Endothelial cell of umbilical vein (primary cell): ENCODE measurements at regions not wholly inside any gene's neighbourhood (a gene's known extent, or its start where the extent isn't known, plus 50 kb on each side); places are given as distances from the start of the nearest gene placed in this dataset.

Experiments used
- BruUV-seq: library from RNA; stranded (reverse); fragments of 400-500 nt; replicated peaks from 2 replicates; lab custom pipeline; 2021; lab: Mats Ljungman, UMichigan
- CTCF ChIA-PET: fragments of 300-600, 350-600 bp; sonication (Branson Sonifier 250); formaldehyde crosslinking; loops from one replicate; lab custom pipeline; 2021; ENCODE audit warnings: antibody characterized with exemption, inconsistent platforms; lab: Charles Lee
- POLR2A ChIA-PET: fragments of 300-600, 350-600 bp; sonication (Branson Sonifier 250); formaldehyde crosslinking; loops from one replicate; lab custom pipeline; 2021; ENCODE audit warnings: antibody characterized with exemption, inconsistent platforms; lab: Charles Lee
- DNase-seq: peaks from one replicate; pipeline ENCODE4 v3.0.0-alpha.2; 2011; ENCODE audit warnings: low read depth, low spot score
- FAIRE-seq: peaks from 2 replicates; lab custom pipeline; 2011; peaks lifted over from hg19 to GRCh38; lab: Jason Lieb, UNC
- H2AFZ ChIP-seq: 2 replicates; pipeline ENCODE4 v1.6.0; 2012; ENCODE audit warnings: low read depth, low read length, control low read depth, inconsistent platforms
- H3K27ac ChIP-seq: 2 replicates; pipeline ENCODE4 v1.5.1; 2011; ENCODE audit warnings: low read depth, mild to moderate bottlenecking, control low read depth, low read length, moderate library complexity; ENCODE audit not compliant: insufficient read depth
- H3K27me3 ChIP-seq, 2 experiments: 2 replicates each; pipeline versions ENCODE4 v1.6.0 to v1.6.1; 2011; ENCODE audit warnings: low read length in 2 of 2, mixed read lengths in 1 of 2; ENCODE audit not compliant: control insufficient read depth in 2 of 2, insufficient read depth in 2 of 2
- H3K36me3 ChIP-seq, 2 experiments: 2 replicates in 1 of 2; 3 replicates in 1 of 2; pipeline ENCODE4 v1.5.1; 2011; ENCODE audit warnings: low read length in 2 of 2, mild to moderate bottlenecking in 1 of 2, moderate library complexity in 1 of 2; ENCODE audit not compliant: control insufficient read depth in 2 of 2, insufficient read depth in 2 of 2; ENCODE audit errors: extremely low read depth in 1 of 2
- H3K4me1 ChIP-seq: 3 replicates; pipeline ENCODE4 v1.5.1; 2011; ENCODE audit warnings: mild to moderate bottlenecking, low read length; ENCODE audit not compliant: control insufficient read depth, insufficient read depth; ENCODE audit errors: extremely low read depth
- H3K4me2 ChIP-seq: 2 replicates; pipeline ENCODE4 v1.6.1; 2011; ENCODE audit warnings: low read length, control low read depth, mixed read lengths; ENCODE audit not compliant: insufficient read depth
- H3K4me3 ChIP-seq, 3 experiments: fragments of 200-600 bp in 1 of 3; sonication (generic), shearing (Covaris generic) in 1 of 3; replicated peaks in 1 of 3; 2 replicates each; pipeline ENCODE4 v1.5.1; 2011 to 2016; ENCODE audit warnings: control low read depth in 3 of 3, low read length in 3 of 3, mild to moderate bottlenecking in 2 of 3, inconsistent platforms in 1 of 3, low read depth in 1 of 3, moderate library complexity in 1 of 3; ENCODE audit not compliant: insufficient read depth in 1 of 3
- H3K79me2 ChIP-seq: 2 replicates; pipeline ENCODE4 v1.6.0; 2012; ENCODE audit warnings: low read length, inconsistent platforms; ENCODE audit not compliant: control insufficient read depth, insufficient read depth
- H3K9ac ChIP-seq: replicated peaks from 2 replicates; pipeline ENCODE3; 2011; ENCODE audit warnings: low read length, control low read depth; ENCODE audit not compliant: insufficient read depth; ENCODE audit errors: extremely low read depth
- H3K9me1 ChIP-seq: replicated peaks from 3 replicates; pipeline ENCODE4 v1.6.0; 2011; ENCODE audit warnings: mild to moderate bottlenecking, low read length; ENCODE audit not compliant: control insufficient read depth, insufficient read depth; ENCODE audit errors: extremely low read depth
- H3K9me3 ChIP-seq: replicated peaks from 2 replicates; pipeline ENCODE4 v1.5.1; 2012; ENCODE audit warnings: low read length, inconsistent platforms; ENCODE audit not compliant: control insufficient read depth, insufficient read depth
- H4K20me1 ChIP-seq: replicated peaks from 2 replicates; pipeline ENCODE3; 2011; ENCODE audit warnings: mild to moderate bottlenecking, low read length; ENCODE audit not compliant: control insufficient read depth, insufficient read depth; ENCODE audit errors: extremely low read depth
- EZH2 ChIP-seq: IDR thresholded peaks from 2 replicates; pipeline ENCODE4 v1.6.1; 2012; ENCODE audit warnings: borderline replicate concordance, low read depth, mild to moderate bottlenecking, moderate library complexity, low read length, inconsistent platforms; ENCODE audit not compliant: severe bottlenecking
- FOS ChIP-seq: IDR thresholded peaks from 2 replicates; pipeline ENCODE4 v1.6.1; 2011; ENCODE audit warnings: mild to moderate bottlenecking, low read length, moderate library complexity, borderline replicate concordance; ENCODE audit not compliant: insufficient read depth
- GATA2 ChIP-seq: IDR thresholded peaks from 2 replicates; pipeline ENCODE4 v1.7.0; 2011; ENCODE audit warnings: low read depth, mild to moderate bottlenecking, moderate library complexity, mixed read lengths, low read length; ENCODE audit not compliant: insufficient read length, insufficient read depth
- JUN ChIP-seq: IDR thresholded peaks from 2 replicates; pipeline ENCODE4 v1.6.1; 2011; ENCODE audit warnings: borderline replicate concordance, low read depth; ENCODE audit not compliant: insufficient read length, insufficient read depth
- MYC ChIP-seq: IDR thresholded peaks from one replicate; pipeline ENCODE4 v1.6.1; 2011; ENCODE audit warnings: mild to moderate bottlenecking, low read depth, low read length
- POLR2A ChIP-seq: IDR thresholded peaks from 2 replicates; pipeline ENCODE4 v1.6.1; 2012; ENCODE audit warnings: low read depth, mild to moderate bottlenecking, control low read depth, low read length
- POLR2AphosphoS5 ChIP-seq: IDR thresholded peaks from 2 replicates; pipeline ENCODE4 v1.6.1; 2012; ENCODE audit warnings: low read depth, mild to moderate bottlenecking, control low read depth, low read length, moderate library complexity; ENCODE audit not compliant: insufficient read depth
- dilution Hi-C: fragments of 300-500 bp; cut with MboI; formaldehyde crosslinking; loops from one replicate; pipeline ENCODE4 v1.15.0; 2019; ENCODE audit warnings: low sequenced_read_pairs; ENCODE audit not compliant: extremely low pct_ligation_motif_present
- intact Hi-C: fragments of 100-400 bp; cut with micrococcal nuclease; formaldehyde crosslinking; loops from one replicate; pipeline ENCODE4 v1.10.0; 2022
- TF ChIP-seq, protein P1 (sequence below), 2 donors: IDR thresholded peaks; 1 replicate in 1 of 2; 2 replicates in 1 of 2; pipeline ENCODE4 v1.5.1; 2011; ENCODE audit warnings: low read length in 2 of 2, mild to moderate bottlenecking in 2 of 2, moderate library complexity in 2 of 2, control low read depth in 1 of 2, inconsistent platforms in 1 of 2, low read depth in 1 of 2; ENCODE audit not compliant: insufficient read depth in 1 of 2; ENCODE audit errors: extremely low read depth in 1 of 2
- TF ChIP-seq, protein P2 (sequence below): IDR thresholded peaks from 2 replicates; pipeline ENCODE4 v1.6.1; 2011; ENCODE audit not compliant: insufficient read depth, insufficient read length

DNA sequence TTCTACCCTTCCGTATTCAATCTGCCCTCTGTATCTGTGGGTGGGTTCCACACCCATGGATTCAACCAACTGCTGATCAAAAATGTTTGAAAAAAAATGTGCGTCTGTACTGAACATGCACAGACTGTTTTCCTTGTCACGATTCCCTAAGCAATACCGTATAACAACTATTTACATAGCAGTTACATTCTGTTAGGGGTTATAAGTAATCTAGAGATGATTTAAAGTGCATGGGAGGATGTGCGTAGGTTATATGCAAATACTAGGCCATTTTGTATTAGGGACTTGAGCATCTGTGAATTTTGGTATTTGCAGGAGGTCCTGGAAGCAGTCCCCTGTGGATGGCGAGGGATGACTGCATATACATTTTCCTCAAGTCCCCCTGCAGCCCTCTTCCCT, 486.9 kb downstream of the PREX1 start:
- Histone ChIP-seq H3K36me3 (no peaks in the 10 kb centered on the region), H3K4me3 (no peak overlapping the region), H3K4me1 (no peaks in the 10 kb centered on the region), H3K79me2 (no peaks in the 10 kb centered on the region), H2AFZ (no peak overlapping the region), H4K20me1 (no peaks in the 10 kb centered on the region), H3K27ac (no peak overlapping the region), H3K9me3 (no peaks in the 10 kb centered on the region), H3K27me3 (peaks cover 0 to 2% of the 10 kb centered on the region in 2 experiments), H3K4me2 (no peak overlapping the region), H3K9ac (no peak overlapping the region), H3K9me1 (no peaks in the 10 kb centered on the region)
- DNase-seq = no peak
- intact Hi-C loops = no loop called here
- ChIA-PET POLR2A (no interaction called here), CTCF (no interaction called here)
- TF ChIP-seq GATA2 = no peak
- TF ChIP-seq MYC = no peak
- no peak for TF ChIP-seq POLR2AphosphoS5
- TF ChIP-seq FOS = no peak
- TF ChIP-seq JUN = no peak
- TF ChIP-seq, protein P1, sequence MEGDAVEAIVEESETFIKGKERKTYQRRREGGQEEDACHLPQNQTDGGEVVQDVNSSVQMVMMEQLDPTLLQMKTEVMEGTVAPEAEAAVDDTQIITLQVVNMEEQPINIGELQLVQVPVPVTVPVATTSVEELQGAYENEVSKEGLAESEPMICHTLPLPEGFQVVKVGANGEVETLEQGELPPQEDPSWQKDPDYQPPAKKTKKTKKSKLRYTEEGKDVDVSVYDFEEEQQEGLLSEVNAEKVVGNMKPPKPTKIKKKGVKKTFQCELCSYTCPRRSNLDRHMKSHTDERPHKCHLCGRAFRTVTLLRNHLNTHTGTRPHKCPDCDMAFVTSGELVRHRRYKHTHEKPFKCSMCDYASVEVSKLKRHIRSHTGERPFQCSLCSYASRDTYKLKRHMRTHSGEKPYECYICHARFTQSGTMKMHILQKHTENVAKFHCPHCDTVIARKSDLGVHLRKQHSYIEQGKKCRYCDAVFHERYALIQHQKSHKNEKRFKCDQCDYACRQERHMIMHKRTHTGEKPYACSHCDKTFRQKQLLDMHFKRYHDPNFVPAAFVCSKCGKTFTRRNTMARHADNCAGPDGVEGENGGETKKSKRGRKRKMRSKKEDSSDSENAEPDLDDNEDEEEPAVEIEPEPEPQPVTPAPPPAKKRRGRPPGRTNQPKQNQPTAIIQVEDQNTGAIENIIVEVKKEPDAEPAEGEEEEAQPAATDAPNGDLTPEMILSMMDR (IDR thresholded peaks at IDR 0.05; ENCODE audit: extremely low read depth in 1 of 2, insufficient read depth in 1 of 2, low read depth in 1 of 2, low read length in 2 of 2) = no peak
- TF ChIP-seq, protein P2, sequence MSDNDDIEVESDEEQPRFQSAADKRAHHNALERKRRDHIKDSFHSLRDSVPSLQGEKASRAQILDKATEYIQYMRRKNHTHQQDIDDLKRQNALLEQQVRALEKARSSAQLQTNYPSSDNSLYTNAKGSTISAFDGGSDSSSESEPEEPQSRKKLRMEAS = no peak
- TF ChIP-seq POLR2A = no peak
- no peak for TF ChIP-seq EZH2
- BruUV-seq = no TSS peak
- FAIRE-seq = no peak
- dilution Hi-C loops = no loop called here
